Stimulated activated naive CD8-positive, alpha-beta T cell treated with anti-CD3 and anti-CD28 coated beads, Interleukin-15, Interleukin-2, amounts not matched to agents 100 U/mL and 50 U/mL, for 24 hours (primary cell): ENCODE measurements at regions not wholly inside any gene's neighbourhood (a gene's known extent, or its start where the extent isn't known, plus 50 kb on each side); places are given as distances from the start of the nearest gene placed in this dataset.

Experiments
- ATAC-seq: fragments of 150-1000 bp; cut with Tn5 transposase; one replicate; pipeline ENCODE4 v1.10.0; 2021
- DNase-seq: peaks from one replicate; pipeline ENCODE4 v3.0.0; 2021

DNA sequence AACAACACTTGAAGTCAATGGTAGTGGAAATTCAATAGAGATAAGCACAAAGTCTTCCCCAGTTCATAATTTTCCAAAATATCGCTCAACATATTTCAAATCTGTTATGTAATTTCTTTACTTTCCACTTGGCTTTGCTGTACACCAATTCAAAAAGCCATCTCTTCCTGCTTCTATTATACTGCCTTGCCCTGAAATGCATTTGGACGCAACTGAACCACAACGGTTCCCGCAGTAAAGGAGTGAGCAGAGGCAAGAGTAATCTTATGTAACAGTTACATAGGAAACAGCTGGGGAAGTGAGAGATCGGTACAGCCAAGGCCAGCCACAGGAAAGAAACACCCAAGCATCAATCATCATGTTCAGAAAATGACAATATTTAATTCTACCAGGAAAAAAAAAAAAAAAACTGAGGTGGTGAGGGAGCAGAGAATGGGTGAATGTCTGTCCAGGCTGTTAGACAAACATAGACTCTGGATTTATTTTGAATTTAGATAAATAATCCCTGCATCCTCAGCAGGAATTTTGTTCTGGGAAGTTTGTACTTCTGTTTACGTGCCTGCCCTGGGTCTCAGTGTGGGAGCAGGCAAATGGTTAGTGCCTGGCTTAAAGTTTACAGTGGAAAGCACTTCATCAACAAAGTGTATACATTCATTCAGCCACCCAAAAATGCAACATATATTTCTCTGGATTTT is 392.2 kb downstream of the ETS1 start:
- DNase-seq (peak; percentile 36), ATAC-seq (peak; percentile 60)

DNA sequence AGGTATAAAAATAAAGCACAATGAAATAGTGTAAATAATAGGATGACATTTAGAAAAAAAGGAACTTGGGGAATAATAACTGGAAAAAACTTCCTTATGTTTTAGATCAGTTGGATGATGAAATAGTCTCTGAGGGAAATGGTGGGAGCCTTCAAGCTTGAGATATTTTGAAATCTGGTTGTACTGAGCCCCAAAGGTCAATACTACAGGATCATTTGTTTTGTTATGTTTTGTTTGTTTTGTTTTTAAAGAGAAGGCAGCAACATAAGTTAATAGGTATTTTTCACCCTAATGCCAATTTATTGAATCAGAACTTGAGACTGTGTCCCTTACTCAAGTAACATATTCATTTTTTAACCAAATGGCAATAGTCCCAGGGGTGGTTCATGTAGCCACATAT is 393.1 kb downstream of the ETS1 start:
- ATAC-seq: no peak

DNA sequence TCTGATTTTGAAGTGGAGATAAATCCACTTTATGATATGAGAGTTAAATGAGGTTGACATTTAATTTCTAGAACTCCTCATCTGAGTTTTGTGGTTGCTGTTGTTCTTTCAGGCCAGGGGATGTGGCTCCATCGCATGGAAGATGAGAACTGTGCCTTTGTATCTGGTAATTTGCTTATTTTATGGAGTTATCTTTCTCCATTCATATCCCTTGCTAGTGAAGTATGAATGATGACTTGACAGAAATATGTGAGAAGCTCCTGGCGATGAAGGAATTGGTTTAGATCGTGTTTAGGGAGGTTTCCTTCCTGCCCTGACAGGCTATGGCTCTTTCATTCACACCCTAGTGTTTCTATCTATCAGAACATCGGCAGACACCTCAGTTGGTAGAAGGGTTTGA is 393.7 kb downstream of the ETS1 start:
- no peak for DNase-seq
- ATAC-seq: no peak

More for the DNA sequence above, 393.1 kb downstream of the ETS1 start:
- no peak for DNase-seq

DNA sequence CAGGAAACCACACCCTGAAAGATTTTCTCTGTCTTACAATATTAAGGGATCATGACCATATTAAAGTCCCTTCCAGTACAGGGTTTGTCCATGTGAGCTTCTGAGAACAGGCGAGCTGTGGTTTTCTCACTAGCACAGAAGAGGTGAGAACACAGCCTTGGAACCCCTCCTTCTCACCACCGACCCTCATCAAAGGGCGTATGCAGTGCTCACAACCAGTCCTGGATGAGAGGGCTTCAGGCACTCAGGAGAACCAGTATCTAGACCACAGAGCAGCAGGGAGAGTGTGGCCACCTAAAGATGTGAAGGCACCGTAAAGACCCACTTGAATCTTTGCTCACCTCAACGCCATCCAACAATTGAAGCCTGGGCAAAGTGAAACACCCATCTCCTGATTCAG is 397.0 kb downstream of the ETS1 start:
- ATAC-seq: peak; percentile 78
- DNase-seq: peak; percentile 42

DNA sequence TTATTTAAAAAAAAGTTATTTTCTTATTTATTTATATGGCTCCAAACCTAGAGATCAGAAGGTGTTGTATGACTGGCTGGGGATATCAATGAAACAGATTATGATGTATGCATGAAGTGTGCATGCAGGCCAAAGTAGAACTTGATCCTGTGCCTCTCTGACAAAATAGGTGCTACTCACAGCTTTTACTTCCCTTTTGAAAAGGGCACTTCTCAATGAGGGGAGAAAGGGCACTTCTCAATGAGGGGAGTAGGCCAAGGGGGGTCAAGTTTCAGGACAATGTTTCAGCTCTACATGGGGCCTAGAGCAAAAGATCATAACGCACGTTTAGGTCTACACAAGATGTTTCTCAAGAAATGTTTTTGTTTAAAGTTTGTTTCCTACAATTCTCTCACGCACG is 397.5 kb downstream of the ETS1 start:
- DNase-seq: no peak
- no peak for ATAC-seq

DNA sequence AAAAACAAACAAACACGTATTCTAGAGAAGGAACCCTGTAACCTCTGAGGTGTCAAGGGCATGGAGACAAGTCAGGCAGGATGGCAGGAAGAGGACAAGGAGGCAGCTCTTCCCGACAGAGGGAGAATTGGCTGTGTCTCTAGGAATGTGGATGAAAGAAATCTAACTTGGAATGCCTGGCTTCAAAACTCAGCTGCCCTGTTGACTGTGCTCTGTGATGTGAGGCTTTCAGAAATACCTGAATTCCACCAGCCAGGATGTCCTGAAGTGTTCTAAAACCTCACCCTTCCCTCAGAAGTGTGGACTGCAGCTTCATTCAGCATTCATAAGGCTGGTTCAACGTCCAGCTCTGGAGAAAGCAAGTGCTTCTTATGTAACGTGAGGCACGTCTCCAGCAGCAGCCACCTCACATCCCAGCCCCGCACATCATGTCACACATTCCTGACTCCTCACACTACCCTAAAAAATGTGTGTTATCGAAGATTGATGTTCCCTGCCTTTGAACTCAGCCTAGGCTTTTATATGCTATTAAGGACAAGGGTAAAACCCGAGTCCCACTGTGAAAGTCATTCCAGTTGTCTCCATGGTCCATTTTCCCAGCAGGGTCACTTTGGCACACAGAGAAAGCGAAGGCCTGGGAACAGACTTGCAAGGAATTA is 398.9 kb downstream of the ETS1 start:
- no peak for DNase-seq
- ATAC-seq: no peak

DNA sequence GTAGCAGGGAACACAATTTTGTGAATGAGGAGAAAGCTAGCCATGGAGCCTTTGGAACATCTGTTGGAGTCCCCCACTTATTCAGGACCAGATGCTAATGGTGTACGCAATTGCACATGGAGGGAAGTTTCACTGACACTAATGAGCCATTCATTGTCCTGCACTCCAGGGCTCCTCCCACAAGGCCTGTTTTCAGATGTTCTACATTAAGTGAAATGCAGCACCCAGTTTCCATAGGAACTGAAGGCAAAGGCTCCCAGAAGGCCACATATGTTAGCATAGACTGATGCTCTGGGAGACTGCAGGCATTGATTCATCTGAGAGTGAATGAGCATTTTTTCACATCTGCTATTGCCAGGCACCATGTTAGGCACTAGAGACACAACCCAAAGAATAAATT is 399.5 kb downstream of the ETS1 start:
- ATAC-seq (no peak), DNase-seq (no peak)

DNA sequence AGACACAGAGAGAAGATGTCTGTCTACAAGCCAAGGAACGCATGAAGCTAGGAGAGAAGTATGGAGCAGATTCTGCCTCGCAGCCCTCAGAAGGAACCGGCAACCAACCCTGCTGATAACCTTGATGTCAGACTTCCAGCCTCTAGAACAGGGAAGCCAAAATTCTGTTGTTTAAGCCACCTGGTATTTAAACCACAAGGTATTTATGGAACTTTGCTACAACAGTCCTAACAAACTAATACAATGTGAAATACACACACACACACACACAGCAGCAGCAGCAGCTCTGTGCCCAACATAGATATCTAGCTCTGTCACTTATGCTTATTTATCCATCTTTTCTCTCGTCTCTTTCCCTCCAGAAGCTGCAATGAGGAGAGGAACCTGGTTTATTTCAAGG is 400.0 kb downstream of the ETS1 start:
- no peak for ATAC-seq
- DNase-seq: no peak

DNA sequence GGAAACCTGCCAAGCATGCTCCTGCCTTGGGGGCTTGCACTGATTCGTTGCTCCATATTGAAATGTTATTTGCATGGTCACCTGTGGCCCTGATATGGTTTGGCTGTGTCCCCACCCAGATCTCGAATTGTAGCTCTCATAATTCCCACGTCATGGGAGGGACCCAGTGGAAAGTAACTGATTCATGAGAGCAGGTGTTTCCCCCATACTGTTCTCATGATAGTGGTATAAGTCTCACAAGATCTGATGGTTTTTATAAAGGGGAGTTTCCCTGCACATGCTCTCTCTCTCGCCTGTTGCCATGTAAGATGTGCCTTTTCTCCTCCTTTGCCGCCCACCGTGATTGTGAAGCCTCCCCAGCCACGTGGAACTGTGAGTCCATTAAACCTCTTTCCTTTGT is 402.4 kb downstream of the ETS1 start:
- no peak for DNase-seq
- ATAC-seq: no peak

DNA sequence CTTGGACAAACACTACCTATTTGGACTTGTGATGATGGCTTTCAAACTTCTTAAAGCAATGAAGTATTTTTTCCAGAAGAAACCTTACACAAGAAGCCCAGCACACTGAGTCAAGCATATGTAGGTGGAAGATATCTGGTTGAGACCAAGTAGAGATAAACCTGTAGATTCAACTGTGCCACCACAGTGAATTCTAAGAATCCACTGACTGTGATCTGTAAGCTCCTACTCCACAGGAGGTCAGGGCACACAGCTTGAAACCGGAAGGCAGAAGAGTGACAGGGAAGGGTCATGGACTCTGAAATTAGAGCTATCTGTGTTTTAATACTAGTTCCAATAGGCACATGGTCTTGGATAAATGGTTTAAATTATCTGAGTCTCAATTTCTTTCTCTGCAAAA is 404.5 kb downstream of the ETS1 start:
- peak; percentile 95 for ATAC-seq
- DNase-seq: no peak

DNA sequence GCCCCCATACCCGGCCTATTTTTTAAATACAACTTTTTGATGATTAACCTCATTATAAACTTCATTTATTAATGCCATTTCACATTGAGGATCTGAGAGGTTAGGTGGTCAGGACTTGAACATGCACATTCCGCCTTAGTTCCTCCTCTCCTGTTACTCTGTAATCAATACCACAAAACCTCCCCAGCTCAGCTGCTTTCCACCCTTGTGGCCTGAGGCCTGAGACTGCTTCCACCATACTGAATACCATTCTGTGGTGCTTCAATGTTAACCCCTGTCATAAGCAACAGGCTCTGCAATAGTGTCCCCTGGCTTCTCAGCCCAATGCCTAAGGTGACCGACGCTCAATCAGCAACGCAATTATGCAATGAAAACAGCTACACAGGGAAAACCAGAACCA is 405.4 kb downstream of the ETS1 start:
- ATAC-seq (no peak), DNase-seq (no peak)

DNA sequence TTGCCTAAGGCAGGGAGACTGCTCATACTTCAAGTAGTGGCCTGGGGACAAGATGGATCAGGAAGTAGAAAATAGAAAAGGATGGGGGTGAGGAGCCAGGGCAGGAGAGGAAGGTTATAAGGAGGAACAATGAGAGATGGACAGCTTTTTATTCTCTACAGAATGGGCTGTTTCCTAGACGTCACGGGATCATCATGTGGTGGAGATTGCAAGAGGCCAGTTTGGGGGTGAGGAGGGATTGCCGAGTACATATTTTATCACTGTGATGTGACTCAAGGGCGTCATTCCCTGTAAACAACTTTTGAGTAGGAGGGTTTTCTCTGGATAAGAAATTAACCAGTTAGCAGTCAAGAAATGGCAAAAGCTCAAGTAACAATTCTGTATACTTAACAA is 406.3 kb downstream of the ETS1 start:
- ATAC-seq: no peak
- no peak for DNase-seq

DNA sequence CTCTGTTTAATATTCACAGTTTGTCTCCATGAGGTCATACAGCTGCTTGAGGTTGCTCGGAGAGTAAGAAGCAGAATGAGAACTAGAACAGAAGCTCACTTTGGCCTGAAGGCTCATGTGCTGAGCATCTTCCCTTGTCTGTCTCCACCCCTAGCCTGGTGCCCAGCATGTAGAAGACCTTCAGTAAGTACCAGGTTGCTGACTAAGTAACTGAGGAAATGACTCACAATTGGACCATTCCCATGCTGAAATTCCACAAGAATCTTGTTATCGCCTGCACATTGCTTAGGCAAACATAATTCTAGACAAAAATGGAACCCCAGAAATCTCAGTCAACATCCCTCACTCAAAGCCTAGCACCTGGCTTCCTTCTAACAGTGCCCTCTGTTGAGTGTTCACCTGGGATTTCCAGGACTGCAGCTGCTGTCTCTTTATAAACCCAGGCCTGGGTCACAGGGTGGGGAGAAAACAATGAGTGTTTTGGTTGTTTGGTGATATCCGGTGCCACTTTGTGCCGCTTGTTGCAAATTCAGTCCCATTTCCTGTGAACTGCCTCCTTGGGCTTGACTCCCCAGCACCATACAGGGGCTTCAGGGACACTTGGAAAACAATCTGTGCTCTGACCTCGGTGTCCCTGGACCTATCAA is 406.8 kb downstream of the ETS1 start:
- no peak for ATAC-seq
- DNase-seq: no peak

DNA sequence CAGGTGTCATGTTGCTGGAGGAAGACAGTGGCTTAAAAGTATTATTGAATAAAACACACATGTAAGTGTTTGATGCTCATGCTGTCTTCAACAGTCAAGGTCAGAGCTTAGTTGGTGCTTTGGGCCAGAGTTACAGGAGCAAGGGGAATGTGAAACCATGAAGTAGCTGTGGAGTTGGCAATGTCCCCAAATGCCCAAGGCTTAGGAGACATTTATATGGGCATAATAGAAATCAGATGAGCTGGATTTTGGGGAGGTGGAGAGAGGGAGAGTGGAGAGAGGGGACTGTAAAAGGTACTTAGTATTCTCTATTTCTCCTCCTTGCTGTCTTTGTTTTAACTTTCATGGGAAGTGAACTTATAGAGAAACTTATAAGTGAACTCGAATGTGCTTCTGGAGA is 407.8 kb downstream of the ETS1 start:
- ATAC-seq: no peak
- DNase-seq: no peak

DNA sequence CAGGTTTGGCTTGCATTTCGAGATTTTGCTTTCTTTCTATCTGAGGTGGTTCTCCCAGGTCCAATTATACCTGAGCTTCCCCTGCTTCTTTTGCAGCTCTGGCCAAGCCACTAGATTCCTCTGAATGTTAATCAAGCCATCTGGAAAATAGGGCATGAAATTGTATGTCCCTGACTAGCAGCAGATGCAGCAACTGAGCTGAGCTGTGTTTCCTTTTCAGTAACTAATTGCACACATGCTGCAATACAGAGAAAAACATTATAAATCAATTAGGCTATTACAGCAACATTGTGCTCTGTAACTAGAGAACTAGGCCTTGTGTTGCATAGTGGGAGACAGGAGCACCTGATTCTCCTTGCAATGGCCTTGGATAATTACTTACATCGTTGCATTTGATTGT is 408.3 kb downstream of the ETS1 start:
- no peak for DNase-seq
- no peak for ATAC-seq

DNA sequence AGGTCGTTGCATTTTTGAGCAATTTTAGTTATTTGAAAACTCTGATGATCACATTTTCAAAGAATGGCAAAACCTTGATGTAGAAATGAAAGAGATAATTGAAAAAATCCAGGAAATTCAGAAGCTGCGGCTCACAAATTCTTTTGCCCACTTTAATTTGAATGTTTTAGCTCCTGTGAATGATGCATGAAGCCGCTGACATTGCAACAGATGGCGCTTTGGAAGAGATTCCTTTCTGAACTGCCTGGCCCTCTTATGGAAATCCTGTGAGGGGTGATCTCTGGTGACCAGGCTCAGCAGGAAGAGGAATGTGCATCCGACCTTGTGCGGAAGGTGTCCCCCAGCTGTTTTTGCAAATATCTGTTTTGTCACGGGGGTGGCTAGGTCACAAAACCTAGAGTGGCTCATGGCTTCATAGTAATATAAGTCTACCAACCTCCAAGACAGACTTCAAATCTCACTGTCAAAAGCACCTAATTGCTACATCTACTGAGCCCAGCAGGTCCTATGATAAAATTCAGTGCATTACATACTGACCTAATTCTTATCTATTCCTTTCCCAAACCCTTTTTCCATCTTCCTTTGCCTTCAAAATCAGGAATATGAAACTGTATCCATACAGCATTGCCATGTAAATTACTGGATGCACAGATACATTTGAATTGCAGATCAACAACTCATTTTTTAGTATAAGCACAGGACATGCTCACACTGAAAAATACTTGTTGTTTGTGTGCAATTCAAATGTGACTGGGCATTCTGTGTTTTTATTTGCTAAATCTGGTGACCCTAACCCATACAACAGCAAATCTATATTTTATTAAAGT is 412.7 kb downstream of the ETS1 start:
- ATAC-seq (no peak), DNase-seq (no peak)

DNA sequence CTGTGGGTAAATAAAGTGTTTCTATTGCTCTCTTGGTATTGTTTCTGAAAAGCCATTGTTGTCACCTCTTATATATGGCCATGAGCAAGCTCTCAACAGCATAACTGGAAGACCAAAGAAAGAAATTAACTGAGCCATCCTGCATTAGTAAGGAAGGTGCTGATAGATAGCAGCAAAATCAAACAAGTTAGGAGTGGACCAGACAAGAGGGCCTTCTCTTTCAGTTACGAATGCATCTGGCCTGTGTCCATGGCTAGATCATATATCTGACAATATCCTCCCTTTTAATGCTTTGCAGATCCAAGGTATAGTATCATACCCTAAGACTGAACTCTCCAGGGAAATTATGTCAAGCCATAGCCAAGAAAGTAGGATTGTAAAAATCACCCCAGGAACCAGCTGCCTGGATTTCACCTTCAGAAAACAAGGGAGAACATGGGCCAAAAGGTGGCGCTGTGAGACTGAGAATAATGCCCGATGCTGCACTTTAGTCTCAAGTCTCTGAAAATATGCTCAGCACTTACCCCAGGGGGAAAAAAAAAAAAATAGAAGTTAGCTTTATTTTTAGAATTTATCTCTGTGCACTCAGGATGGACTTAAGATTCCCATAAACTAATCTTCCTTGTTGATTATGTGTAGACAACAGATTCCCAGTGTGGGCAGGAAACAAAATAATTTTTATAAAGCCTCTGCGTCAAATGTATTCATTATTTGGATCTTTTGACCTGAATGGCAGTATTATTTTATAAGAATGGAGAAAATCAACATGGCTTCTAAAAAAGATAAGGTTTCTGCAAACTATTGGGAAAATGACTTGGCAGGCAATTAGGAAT is 415.1 kb downstream of the ETS1 start:
- DNase-seq (peak; percentile 89), ATAC-seq (peak; percentile 71)

DNA sequence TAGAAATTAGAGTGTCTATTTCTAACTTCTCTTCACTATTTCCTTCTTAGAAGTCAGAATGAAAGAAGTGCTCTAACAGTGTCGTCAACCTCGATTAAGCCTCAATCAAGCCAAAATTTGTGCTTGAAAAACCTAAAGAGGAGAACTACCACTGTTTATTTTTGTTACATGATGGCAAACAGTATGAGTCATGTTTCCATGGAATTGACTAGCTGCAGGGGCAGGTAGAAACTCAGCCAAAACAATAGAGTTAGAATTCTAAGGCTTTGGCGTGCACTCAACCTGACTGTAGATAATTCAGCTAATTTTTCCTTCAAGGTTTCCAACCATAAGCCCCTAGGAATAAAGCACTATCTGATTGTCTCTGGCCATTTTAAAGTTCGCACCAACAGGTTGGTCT is 415.9 kb downstream of the ETS1 start:
- DNase-seq (no peak), ATAC-seq (no peak)

DNA sequence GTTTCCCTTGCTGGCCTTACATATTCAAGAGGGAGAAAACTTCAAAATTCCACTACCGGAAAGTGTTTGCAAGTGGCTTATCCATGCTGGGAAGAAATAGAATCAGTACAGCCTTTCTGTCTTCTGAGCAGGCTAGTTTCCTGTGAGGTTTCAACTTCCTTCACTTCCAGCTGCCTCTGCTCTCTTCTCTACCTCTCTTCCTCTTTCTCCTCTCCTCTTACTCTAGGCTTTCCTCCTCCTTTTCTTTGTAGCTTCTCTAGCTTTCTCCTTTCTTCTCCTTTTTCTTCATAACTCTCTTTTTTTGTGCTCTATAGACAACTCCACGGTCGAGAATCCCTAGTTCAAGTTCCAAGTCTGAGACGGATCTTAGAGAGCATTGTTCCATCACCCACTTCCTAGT is 421.8 kb downstream of the ETS1 start:
- ATAC-seq (no peak), DNase-seq (no peak)

DNA sequence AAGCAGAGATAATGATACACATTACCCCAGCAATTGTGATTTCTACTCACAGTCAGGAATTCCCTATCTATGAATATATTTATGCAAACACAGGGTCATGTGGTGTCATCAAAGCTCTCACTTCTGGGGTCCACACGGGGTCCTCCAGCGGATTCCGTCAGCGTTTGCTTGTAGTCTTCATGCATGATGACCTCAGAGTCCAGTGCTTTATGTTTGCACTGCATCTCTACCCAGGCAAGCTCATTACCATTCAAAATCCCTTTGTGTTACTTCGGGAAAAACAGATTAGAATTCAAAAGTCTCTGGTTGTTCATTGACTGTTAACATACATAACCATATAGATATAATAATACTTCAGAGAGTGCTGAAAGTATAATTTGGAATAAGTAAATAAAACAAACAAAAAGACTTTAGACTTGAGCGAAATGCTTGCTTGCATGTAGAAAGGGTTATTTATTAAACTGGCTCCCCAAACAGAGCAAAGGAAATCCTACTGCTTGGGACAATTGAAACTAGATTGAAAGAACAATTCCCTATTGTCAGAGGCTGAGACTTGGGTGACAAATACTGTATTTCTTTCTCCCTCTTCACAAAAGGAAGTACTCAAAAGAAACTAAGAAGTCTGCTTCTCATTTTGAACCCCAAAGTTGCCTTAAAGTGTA is 423.1 kb downstream of the ETS1 start:
- no peak for DNase-seq

DNA sequence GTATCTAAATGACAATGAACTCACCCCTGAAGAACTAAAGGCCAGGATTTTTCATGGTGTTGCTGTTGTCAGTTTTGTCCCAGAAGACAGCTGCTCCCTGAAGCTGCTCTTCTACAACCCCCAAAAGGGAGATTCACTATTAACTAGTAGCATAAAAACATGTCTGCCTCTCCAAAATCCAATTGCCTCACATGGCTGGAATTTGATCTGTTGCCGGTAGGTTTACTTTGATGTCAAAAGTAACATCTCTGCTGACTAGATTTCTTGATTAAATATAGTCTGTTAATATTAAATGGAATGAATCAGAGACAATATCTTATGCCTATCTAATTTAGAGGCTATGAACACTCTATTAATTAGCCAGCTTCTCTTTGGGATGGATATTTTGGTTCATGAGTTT is 425.4 kb downstream of the ETS1 start:
- DNase-seq (no peak), ATAC-seq (no peak)

More for the DNA sequence above, 423.1 kb downstream of the ETS1 start:
- ATAC-seq: no peak
